Transverse colon (tissue), 4 donors: ENCODE measurements at regions not wholly inside any gene's neighbourhood (a gene's known extent, or its start where the extent isn't known, plus 50 kb on each side); places are given as distances from the start of the nearest gene placed in this dataset.
"Not testable (repeated sequence)": the region's sequence is repeated elsewhere in the genome, so short reads cannot be mapped to it uniquely, and the experiment has no call there.

ENCODE experiments used
- DNase-seq: peaks from one replicate; pipeline ENCODE4 v3.0.0-alpha.2; 2019
- H3K27ac ChIP-seq, 4 donors: fragments of 200-600 bp; sonication (generic); 2 replicates each; pipeline ENCODE4 v1.5.1; 2016 to 2018; ENCODE audit warnings: inconsistent platforms in 4 of 4
- H3K27me3 ChIP-seq: fragments of 200-600 bp; sonication (generic); 2 replicates; pipeline ENCODE4 v1.5.1; 2017; ENCODE audit warnings: inconsistent platforms
- H3K36me3 ChIP-seq, 4 donors: fragments of 200-600 bp; sonication (generic); 2 replicates each; pipeline ENCODE4 v1.5.1; 2017 to 2019; ENCODE audit warnings: inconsistent platforms in 4 of 4
- H3K4me1 ChIP-seq, 4 donors: fragments of 200-600 bp; sonication (generic); 2 replicates each; pipeline ENCODE4 v1.5.1; 2017 to 2020; ENCODE audit warnings: inconsistent platforms in 4 of 4
- H3K4me3 ChIP-seq, 4 donors: fragments of 200-600 bp; sonication (generic); 1 replicate in 1 of 4; 2 replicates in 3 of 4; pipeline versions ENCODE4 v1.5.1 to v1.6.1; 2017 to 2019; ENCODE audit warnings: inconsistent platforms in 4 of 4
- H3K9me3 ChIP-seq, 2 donors: fragments of 200-600 bp; sonication (generic); 2 replicates each; pipeline ENCODE4 v1.5.1; 2017 to 2019; ENCODE audit warnings: inconsistent platforms in 2 of 2
- EP300 ChIP-seq: sonication (generic); formaldehyde crosslinking; IDR thresholded peaks from one replicate; pipeline ENCODE4 v1.6.1; 2017; ENCODE audit warnings: antibody characterized with exemption, low read depth
- POLR2A ChIP-seq: fragments of 450-650 bp; IDR thresholded peaks from one replicate; pipeline ENCODE4 v1.6.1; 2016; ENCODE audit warnings: antibody characterized with exemption, mild to moderate bottlenecking, moderate library complexity
- POLR2AphosphoS5 ChIP-seq, 3 donors: sonication (generic); formaldehyde crosslinking; IDR thresholded peaks; one replicate each; pipeline ENCODE4 v1.6.1; 2016; ENCODE audit warnings: antibody characterized with exemption in 3 of 3
- WGBS, 2 donors: methylation state at CpG; one replicate each; pipeline ENCODE4 v1.1.5; 2018; ENCODE audit warnings: low coverage in 1 of 2; 5-methylcytosine and 5-hydroxymethylcytosine counted together
- in situ Hi-C, 4 donors: fragments of 200-750 bp; cut with MboI; loops; one replicate each; pipeline versions ENCODE4 v1.15.0 to v1.15.1; 2017; ENCODE audit warnings: low sequenced_read_pairs in 3 of 4, low pct_ligation_motif_present in 1 of 4, low pct_unique_long_range_greater_than_20kb in 1 of 4
- intact Hi-C: fragments of 100-400 bp; cut with DNase I; formaldehyde crosslinking; loops from one replicate; pipeline ENCODE4 v1.15.1; 2023; ENCODE audit warnings: low total_unique reads
- TF ChIP-seq, protein P1 (sequence below), 5 experiments: fragments of 200-600 bp in 3 of 5; fragments of 450-650 bp in 2 of 5; sonication (generic) in 3 of 5; IDR thresholded peaks; 1 replicate in 2 of 5; 2 replicates in 3 of 5; pipeline ENCODE4 v1.5.1; 2016 to 2017; ENCODE audit warnings: antibody characterized with exemption in 5 of 5, inconsistent platforms in 3 of 5, mild to moderate bottlenecking in 2 of 5, moderate library complexity in 1 of 5

DNA sequence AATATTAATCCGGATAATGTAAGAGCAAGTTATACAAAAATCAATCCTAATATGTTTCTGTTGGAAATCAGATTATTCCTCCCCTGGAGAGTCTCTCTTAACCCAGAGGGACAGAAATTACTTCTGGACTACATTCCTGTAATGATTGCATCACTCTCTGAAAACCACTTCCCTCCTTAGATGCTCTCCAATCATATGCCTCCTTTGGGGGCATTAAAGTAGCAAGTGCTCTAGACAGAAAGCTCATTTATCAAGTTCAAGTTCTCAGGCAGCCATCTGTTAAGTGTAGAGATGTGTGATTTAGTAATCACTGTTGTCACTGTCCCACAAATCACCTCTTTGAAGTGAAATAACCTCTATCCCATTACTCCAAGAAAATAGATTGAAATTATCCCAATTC, 247.1 kb downstream of the SLCO4C1 start:
- WGBS, 2 donors, result 92 to 100% methylated on average over 1 of the region's 1 CpG
- H3K27me3 ChIP-seq, result no peaks in the 10 kb centered on the region
- no peaks in the 10 kb centered on the region for H3K4me1 ChIP-seq
- H3K27ac ChIP-seq, result no peak overlapping the region
- DNase-seq, result no peak
- in situ Hi-C loops (no loop called here), intact Hi-C loops (no loop called here)
- TF ChIP-seq, protein P1, sequence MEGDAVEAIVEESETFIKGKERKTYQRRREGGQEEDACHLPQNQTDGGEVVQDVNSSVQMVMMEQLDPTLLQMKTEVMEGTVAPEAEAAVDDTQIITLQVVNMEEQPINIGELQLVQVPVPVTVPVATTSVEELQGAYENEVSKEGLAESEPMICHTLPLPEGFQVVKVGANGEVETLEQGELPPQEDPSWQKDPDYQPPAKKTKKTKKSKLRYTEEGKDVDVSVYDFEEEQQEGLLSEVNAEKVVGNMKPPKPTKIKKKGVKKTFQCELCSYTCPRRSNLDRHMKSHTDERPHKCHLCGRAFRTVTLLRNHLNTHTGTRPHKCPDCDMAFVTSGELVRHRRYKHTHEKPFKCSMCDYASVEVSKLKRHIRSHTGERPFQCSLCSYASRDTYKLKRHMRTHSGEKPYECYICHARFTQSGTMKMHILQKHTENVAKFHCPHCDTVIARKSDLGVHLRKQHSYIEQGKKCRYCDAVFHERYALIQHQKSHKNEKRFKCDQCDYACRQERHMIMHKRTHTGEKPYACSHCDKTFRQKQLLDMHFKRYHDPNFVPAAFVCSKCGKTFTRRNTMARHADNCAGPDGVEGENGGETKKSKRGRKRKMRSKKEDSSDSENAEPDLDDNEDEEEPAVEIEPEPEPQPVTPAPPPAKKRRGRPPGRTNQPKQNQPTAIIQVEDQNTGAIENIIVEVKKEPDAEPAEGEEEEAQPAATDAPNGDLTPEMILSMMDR (IDR thresholded peaks at IDR 0.05), result no peak
- no peak for TF ChIP-seq POLR2A
- no peak for TF ChIP-seq EP300
- no peak for TF ChIP-seq POLR2AphosphoS5 (IDR thresholded peaks at IDR 0.05)
- H3K36me3 ChIP-seq, result no peaks in the 10 kb centered on the region
- no peaks in the 10 kb centered on the region for H3K9me3 ChIP-seq
- H3K4me3 ChIP-seq, result no peak overlapping the region

DNA sequence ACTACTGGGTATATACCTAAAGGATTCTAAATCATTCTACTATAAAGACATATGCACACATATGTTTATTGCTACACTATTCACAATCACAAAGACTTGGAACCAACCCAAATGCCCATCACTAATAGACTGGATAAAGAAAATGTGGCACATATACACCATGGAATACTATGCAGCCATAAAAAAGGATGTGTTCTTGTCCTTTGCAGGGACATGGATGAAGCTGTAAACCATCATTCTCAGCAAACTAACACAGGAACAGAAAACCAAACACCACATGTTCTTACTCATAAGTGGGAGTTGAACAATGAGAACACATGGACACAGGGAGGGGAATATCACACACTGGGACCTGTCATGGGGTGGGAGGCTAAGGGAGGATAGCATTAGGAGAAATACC, 249.0 kb downstream of the SLCO4C1 start:
- H3K9me3 ChIP-seq, H3K4me3 ChIP-seq, H3K27ac ChIP-seq, H3K36me3 ChIP-seq, intact Hi-C loops, in situ Hi-C loops, DNase-seq, H3K4me1 ChIP-seq, H3K27me3 ChIP-seq: not testable (repeated sequence)

DNA sequence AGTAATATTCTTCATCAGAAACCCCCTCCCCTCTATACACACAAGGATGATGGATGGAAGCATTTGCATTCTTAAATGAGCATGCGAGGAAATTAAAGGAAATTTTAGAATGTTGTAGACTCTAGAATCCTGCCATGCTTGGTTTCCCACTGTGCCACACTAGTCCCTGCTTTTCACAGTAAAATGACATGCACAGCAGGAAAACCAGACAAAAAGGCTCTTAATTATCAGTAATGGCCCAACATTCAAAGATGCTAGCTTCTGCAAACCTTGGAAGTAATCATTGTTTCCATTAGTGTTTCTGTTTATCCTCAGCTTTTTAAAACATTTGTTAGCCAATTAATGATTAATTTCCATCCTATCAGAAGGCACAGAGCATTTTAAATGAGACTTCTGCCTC, 255.8 kb downstream of the SLCO4C1 start:
- no peaks in the 10 kb centered on the region for H3K9me3 ChIP-seq
- intact Hi-C loops, result no loop called here
- in situ Hi-C loops, result no loop called here
- H3K4me3 ChIP-seq, result no peak overlapping the region
- DNase-seq, result no peak
- TF ChIP-seq POLR2A (no peak), EP300 (no peak), POLR2AphosphoS5 (IDR thresholded peaks at IDR 0.05) (no peak)
- TF ChIP-seq, protein P1 (IDR thresholded peaks at IDR 0.05), result no peak
- no peaks in the 10 kb centered on the region for H3K27me3 ChIP-seq
- H3K4me1 ChIP-seq, result no peaks in the 10 kb centered on the region
- no peaks in the 10 kb centered on the region for H3K36me3 ChIP-seq
- no peak overlapping the region for H3K27ac ChIP-seq
- WGBS, 2 donors, result 71 to 97% methylated on average over 1 of the region's 1 CpG

DNA sequence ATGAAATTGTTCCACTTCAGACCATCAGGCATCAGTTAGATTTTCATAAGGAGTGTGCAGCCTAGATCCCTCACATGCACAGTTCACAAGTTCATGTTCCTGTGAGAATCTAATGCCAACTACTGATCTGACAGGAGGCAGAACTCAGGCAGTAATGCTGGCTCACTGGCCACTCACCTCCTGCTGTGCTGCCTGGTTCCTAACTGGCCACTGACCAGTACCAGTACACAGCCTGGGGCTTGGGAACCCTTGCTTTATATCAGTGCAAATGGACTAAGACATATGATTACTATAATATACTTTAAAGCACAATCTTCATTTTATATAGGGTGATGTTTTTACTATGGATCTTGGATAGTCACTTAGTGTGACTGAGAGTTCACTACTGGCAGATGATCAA, 259.2 kb downstream of the SLCO4C1 start:
- H3K4me1 ChIP-seq, result no peaks in the 10 kb centered on the region
- no peaks in the 10 kb centered on the region for H3K27me3 ChIP-seq
- intact Hi-C loops (no loop called here), in situ Hi-C loops (no loop called here)
- no peak for TF ChIP-seq POLR2A
- TF ChIP-seq, protein P1 (IDR thresholded peaks at IDR 0.05), result no peak
- no peak for TF ChIP-seq EP300
- no peak for TF ChIP-seq POLR2AphosphoS5 (IDR thresholded peaks at IDR 0.05)
- no peak overlapping the region for H3K4me3 ChIP-seq
- H3K36me3 ChIP-seq, result no peaks in the 10 kb centered on the region
- no peak overlapping the region for H3K27ac ChIP-seq
- DNase-seq, result no peak
- H3K9me3 ChIP-seq, result no peaks in the 10 kb centered on the region

DNA sequence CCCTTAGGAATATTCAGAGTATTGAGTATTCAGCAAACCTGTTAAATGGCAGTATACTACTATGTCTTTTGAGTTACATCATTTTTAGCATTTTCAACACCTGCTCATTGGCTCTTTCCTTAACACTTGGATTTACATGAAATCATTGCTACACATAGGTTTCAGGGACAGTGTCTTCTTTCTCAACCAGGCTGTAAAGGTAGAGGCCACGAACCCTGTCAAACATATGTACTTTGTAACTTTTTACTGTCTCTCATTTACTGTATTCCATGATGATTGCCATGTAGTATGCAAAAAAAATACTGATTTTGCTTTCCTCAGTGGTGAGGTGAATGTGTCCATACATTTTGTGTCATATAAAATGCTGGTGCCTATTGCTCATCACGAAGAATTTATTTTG, 264.4 kb downstream of the SLCO4C1 start:
- 69 to 71% methylated on average over 2 of the region's 2 CpGs for WGBS, 2 donors
- no peak for TF ChIP-seq POLR2AphosphoS5 (IDR thresholded peaks at IDR 0.05)
- no peak for TF ChIP-seq EP300
- TF ChIP-seq, protein P1 (IDR thresholded peaks at IDR 0.05), result no peak
- TF ChIP-seq POLR2A, result no peak
- no peaks in the 10 kb centered on the region for H3K9me3 ChIP-seq
- DNase-seq, result no peak
- no peak overlapping the region for H3K27ac ChIP-seq
- no peaks in the 10 kb centered on the region for H3K4me1 ChIP-seq
- no peak overlapping the region for H3K4me3 ChIP-seq
- H3K36me3 ChIP-seq, result no peaks in the 10 kb centered on the region
- intact Hi-C loops, result no loop called here
- in situ Hi-C loops, result no loop called here
- H3K27me3 ChIP-seq, result no peaks in the 10 kb centered on the region
